HG03457 (cell line): ENCODE measurements at regions not wholly inside any gene's neighbourhood (a gene's known extent, or its start where the extent isn't known, plus 50 kb on each side); places are given as distances from the start of the nearest gene placed in this dataset.
A peak's percentile ranks its signal among the peaks of the same experiment; 100 is the strongest.

ENCODE experiments used
- ATAC-seq: cut with Tn5 transposase; IDR thresholded peaks from one replicate; pipeline ENCODE4 v1.9.1; 2021; ENCODE audit warnings: moderate number of reproducible peaks; ENCODE audit not compliant: unreplicated experiment

DNA sequence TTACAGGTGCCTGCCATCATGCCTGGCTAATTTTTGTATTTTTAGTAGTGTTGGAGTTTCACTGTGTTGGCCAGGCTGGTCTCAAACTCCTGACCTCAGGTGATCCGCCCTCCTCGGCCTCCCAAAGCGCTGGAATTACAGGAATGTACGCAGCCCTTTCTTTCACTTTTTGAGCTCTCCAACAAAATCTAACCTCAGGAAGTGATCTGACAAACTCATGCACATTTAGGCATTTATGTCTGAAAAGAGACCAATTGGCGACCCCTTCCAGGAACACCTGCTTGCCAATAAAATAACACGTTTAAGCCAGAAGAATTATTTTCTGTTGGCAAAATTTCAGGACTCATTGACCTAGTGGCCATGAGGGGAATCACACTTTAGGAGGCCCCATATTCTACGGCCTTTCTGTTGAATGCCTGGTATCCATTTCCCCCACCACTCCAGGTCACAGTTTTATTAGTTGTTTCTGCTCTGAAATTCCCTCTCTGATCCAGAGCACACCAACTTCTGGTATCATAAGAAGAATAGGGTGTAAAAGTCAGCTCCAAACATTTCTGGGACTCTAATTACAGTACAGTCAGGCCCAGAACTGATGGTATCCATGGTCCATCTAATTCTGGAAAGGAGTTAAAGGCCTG is 65.8 kb upstream of the FRMD4A start:
- no peak for ATAC-seq

DNA sequence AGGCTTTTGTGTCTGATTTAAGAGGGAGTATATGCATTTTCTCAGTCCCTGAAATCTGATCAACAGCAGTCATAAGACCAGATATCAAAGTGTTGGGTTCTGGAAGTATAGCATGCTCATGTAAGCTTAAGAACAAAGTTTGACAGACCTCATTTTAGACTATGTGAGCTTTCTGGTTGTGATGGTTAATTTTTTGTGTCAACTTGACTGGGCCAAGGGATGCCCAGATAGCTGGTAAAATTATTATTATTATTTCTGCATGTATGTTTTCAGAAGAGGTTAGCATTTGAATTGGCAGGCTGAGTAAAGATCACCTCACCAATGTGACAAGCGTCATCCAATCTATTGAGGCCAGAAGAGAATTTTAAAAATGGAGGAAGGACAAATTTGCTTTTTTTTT is 63.5 kb upstream of the FRMD4A start:
- no peak for ATAC-seq

DNA sequence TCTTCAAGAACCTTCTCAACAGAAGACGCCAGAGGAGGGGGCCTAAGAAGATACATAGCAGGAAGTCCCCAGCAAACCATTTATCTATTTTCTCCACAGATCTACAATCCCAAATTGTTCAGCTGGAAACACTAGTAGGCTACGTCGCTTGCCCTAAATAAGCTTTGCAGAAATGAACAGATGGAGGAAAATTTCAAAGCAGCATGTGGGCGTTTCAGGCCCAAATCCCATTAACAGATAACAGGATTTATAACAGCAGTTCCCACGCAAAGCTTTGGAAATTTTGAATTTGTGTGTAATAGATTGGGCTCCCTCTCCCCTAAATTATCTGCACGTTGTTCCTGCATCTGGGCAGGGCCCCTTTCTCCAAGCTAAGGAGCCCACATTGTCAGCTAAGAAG is 60.6 kb upstream of the FRMD4A start:
- no peak for ATAC-seq

DNA sequence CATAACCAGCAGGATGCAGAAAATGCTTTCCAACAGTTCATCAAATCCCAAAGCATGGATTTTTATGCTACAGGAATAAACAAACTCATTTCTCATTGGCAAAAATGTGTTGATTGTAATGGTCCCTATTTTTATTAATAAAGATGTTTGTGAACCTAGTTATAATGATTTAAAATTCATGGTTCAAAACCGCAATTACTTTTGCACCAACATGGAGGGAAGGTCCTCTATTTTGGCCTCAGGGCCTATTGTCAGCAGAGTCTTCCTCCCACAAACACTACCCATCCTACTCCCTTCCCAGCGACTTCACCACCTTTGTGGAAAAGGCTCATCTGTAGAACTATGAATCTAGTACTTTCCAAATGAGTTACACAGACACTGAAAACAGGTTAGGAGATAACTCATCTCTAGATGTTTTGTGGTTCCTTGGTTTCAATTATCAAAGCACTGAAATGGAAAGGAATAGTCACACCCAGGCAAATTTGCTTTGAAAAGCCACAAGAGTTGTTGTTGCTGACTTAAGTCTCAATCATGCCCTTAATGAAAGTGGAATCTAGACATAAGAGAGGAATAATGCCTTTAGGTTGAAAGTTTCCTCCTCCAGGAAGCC is 59.4 kb upstream of the FRMD4A start:
- peak; percentile 70 for ATAC-seq

DNA sequence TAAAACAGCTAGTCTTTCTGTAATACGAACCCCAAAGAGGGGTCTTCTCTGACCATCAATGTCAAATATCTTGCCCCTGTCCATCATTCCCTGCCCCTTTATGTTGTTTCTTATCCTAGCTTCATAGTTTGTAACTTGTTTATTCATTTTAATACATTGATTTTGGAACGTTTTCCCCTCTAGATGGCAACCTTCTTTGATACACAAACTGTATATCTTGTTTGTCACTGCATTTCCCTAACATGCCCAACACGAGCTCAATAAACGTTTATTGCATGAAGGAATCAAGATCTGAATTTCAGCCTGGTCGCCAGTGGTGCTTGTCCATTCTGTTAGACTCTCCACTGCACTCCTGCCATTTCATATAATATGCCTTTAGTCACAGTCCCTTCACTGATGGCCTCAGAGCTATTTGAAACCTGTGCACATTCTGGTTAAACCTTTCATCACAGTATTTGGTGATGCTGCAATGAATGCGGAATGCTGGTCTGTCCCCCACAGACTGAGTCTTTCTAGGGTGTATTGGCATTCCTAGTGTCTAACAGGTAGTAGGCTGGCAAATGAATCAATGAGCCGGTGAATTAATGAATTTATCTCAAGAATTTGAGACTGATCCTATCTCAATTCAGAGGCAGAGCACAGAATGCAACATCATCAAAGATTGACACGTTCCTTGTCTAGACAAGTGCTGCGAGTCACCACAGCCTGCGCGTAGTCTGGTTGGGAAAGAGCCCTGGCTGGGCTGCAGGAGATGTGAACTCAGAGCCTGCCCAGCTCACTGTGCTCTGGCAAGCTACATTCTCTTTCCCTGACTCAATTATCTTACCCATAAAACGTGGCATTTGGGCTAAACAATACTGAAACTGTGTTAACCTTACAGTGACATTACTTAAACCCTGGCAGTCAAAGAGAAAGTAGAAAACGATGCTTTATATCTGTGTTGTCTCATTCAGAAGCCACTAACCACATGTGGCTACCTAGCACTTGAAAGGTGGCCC is 55.2 kb upstream of the FRMD4A start:
- no peak for ATAC-seq

DNA sequence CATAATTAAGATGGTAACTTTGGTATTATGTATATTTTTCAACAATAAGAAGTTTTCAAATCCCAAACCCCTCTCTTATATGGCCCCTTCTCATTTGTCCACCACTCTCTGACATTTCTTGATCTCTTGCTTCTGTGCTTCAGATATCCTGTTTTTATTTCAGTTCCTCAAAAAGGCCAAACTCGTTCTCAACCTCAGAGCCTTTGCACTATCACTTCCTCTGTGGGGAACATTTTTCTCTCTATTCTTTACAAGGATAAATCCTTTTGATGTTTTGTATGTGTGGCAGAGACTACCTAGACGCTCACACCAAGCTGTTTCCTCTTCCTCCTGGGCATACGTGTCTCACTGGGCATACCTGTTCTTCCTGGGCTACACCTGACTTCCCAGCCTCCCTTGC is 54.2 kb upstream of the FRMD4A start:
- ATAC-seq, result no peak

DNA sequence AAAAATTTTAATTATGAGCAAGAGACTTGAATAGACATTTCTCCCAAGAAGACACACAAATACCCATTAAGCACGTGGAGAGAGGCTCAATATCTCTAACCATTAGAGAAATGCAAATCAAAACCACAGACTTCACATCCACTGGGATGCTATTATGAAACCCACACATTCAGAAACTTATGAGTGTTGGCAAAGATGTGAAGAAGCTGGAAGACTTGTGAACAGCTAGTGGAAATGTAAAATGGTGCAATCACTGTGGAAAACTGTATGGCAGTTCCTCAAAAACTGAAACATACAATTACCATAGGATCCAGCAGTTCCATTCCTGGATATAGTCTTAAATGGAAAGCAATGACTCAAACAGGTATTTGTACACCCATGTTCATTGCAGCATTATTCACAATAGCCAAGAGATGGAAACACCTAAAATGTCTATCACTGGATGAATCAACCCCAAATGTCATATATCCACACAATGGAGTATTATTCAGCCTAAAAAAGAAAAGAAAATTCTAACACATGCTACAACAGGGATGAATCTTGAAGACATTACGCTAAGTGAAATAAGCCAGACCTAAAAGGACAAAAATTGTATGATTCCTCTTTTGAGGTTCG is 53.5 kb upstream of the FRMD4A start:
- no peak for ATAC-seq

DNA sequence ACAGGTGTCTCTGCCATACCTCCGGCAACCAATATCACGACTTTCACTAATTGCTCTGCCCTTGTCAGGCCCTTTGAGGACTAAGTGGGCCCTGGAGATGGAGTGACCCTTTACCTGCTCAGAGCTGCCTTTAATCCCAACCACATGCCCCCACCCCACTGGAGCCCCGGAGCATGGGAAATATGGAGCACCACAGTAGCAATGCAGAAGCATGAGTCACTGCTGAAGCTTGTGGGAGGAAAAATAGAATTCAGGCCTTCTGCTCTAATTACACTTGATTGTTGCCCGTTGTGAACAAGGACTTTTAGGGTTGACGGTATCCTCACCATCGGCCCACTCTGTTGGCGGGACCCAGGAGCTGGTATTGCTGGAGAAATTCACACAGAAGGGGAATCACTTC is 52.5 kb upstream of the FRMD4A start:
- ATAC-seq, result no peak

DNA sequence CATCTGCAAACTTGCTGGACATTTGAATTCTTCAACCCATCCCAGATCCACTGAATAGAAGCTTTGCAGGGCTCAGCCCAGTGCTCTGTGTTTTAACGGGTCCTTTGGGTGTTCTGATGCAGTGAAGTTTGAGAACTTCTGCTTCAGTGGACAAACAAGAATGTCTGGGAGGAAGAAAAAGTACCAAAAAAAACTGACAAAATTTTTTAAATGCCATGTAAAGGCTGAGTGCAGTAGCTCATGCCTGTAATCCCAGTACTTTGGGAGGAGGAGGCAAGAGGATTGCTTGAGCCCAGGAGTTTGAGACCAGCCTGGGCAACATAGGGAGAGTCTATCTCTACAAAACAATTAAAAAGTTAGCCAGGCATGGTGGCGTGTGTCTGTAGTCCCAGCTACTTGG is 51.8 kb upstream of the FRMD4A start:
- ATAC-seq, result no peak

DNA sequence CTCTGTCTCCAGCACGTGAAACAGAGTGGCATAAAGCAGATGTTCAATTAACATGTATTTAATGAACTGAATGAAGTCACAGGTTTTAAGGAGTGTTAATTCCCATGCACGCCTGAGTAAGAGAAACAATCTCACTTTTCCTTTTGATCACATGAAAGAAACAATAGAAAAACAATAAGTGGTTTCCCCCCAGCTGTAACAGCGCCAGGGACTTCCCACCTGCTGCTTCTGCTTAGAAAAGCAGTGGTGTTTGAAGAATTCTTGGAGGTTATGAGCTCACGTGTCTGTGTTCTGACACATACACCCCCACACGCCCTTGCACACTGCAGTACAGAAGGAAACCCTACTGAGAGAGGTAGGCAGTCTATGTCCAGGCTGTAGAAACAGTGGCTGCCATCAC is 51.3 kb upstream of the FRMD4A start:
- ATAC-seq, result peak; percentile 55

DNA sequence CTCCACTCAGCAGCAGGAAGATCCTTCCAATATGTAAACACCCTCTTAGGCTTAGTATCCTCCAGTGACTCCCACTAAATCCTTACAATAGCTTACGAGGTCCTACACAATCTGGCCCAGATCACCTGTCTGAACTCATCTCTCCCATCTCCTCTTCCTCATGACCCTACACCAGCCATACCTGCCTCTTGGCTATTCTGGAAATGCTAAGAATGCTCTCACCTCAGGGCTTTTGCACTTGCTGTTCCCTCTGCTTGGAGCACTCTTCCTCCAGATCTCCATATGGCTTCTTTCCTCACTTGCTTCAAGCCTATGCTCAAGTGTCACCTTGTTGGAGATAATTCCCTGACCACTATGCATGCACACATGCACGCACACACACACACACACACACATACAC is 50.8 kb upstream of the FRMD4A start:
- ATAC-seq, result no peak

DNA sequence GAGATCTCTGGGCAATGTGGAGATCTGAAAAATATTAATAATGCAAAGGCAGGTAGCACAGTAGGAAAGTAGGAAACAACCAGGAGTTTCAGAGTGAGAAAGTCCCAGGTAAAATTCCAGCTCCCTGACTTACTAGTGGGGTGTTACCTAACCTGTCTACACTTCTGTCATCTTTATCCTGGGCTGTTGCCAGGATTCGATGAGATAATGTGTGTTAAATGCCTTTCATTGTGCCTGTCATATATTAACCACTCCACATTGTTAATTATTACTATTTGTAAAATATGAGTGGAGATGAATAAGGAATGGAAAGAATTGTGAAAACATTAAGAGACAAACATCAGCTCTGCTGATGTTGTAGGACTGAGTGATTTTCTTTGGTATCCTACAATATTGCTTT is 50.0 kb upstream of the FRMD4A start:
- no peak for ATAC-seq
